EL (cell line): ENCODE measurements at regions not wholly inside any gene's neighbourhood (a gene's known extent, or its start where the extent isn't known, plus 50 kb on each side); places are given as distances from the start of the nearest gene placed in this dataset.

Source experiments
- DNase-seq: peaks from one replicate; pipeline ENCODE4 v3.0.0-alpha.2; 2016

DNA sequence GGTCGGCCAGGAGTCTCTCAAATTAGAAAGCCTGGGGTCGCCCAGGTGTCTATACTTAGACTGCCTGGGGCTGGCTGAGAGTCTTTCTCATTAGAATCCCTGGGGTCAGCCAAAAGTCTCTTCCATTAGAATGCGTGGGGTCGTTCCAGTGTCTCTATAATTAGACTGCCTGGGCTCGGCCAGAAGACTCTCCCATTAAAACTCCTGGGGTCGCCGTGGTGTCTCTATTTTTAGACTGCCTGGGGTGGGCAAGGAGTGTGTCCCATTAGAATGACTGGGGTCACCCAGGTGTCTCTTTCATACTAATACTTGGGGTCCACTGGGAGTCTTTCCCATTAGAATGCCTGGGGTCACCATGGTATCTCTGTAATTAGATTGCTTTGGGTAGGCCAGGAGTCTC, 2227.7 kb downstream of the TP53TG3F start:
- DNase-seq = no peak

DNA sequence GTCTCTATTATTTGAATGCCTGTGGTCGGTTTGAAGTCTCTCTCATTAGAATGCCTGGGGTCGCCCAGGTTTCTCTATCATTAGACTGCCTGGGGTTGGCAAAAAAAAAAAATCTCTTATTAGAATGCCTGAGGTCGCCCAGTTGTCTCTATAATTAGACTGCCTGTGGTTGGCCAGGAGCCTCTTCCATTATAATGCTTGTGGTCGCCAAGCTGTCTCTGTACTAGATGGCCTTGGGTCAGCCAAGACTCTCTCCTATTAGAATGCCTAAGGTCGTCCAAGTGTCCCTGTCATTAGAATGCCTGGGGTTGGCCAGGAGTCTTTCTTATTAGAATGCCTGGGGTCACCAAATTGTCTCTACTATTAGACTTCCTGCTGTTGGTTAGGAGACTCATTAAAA, 2228.4 kb downstream of the TP53TG3F start:
- DNase-seq = no peak

DNA sequence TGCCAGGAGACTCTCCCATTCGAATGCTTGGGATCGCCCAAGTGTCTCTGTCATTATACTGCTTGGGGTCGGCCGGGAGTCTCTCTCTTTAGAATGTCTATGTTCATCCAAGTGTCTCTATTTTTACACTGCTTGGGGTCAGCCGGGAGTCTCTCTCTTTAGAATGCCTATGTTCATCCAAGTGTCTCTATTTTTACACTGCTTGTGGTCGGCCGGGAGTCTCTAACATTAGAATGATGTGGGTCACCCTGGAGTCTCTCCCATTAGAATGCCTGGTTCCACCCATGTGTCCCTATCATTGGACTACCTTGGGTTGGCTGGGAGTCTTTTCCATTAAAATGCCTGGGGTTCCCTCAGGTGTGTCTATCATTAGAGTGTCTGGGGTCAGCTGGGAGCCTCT, 2230.4 kb downstream of the TP53TG3F start:
- DNase-seq = no peak

DNA sequence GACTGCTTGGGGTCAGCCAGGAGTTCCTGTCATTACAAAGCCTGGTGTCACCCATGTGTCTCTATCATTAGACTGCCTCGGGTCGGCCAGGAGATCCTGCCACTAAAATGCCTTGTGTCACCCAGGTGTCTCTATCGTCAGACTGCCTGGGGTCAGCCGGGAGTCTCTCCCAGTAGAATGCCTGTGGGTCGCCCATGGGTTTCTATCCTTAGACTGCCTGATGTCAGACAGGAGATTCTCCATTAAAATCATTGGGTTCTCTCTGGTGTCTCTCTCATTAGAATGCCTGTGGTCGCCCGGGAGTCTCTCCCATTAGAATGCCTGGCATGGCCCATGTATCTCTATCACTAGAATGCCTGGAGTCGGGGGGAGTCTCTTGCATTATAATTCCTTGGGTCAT, 2231.0 kb downstream of the TP53TG3F start:
- DNase-seq = no peak

DNA sequence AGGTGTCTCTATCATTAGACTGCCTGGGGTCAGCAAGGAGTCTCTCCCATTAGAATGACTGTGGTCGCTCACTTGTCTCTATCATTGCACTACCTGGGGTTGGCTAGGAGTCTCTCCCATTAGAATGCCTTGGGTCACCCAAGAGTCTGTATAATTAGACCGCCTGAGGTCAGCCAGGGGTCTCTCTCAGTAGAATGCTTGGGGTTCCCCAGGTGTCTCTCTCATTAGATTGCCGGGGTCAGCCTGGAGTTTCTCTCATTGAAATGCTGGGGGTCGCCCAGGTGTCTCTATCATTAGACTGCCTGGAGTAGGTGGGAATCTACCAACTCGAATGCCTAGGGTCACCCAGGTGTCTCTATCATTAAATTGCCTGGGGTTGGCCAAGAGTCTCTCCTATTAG, 2231.6 kb downstream of the TP53TG3F start:
- no peak for DNase-seq

DNA sequence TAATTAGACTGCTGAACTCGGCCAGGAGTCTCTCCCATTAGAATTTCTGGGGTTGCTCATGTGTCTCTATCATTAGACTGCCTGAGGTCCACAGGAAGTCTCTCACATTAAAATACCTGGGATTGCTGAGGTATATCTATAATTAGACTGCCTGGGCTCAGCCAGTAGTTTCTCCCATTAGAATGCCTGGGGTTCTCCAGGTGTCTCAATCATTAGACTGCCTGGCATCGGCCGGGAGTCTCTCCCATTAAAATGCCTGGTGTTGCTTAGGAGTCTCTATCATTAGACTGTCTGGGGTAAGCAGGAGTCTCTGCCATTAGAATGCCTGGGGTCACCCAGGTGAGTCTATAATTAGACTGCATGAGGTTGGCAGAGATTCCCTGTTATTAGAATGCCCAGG, 2233.4 kb downstream of the TP53TG3F start:
- no peak for DNase-seq

DNA sequence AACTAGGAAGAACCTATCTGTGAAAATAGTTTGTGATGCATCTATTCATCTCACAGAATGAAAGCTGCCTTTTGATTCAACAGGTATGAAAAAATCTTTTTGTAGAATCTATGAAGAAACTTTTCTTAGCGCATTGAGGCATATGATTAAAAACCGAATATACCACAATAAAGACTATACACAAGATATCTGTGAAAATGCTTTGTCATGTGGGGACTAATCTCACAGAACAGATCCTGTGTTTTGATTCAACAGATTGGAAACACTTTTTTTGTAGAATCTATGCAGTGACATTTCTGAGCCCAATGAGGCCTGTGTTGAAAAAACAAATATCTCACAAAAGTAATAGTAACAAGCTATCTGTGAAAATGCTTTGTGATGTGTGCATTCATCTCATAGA, 2247.5 kb downstream of the TP53TG3F start:
- no peak for DNase-seq

DNA sequence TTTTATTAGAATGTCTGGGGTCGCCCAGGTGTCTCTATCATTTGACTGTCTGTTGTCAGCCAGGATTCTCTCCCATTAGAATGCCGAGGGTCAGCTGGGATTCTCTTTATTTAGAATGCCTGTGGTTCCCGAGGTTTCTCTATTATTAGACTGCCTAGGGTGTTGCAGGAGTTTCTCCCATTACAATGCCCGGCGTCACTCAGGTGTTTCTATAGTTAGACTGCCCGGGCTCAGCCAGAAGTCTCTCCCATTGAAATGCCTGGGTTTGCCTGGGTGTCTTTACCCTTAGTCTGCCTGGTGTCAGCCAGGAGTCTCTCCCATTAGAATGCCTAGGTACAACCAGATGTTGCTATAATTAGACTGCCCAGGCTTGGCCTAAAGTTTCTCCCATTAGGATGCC, 2252.0 kb downstream of the TP53TG3F start:
- no peak for DNase-seq

DNA sequence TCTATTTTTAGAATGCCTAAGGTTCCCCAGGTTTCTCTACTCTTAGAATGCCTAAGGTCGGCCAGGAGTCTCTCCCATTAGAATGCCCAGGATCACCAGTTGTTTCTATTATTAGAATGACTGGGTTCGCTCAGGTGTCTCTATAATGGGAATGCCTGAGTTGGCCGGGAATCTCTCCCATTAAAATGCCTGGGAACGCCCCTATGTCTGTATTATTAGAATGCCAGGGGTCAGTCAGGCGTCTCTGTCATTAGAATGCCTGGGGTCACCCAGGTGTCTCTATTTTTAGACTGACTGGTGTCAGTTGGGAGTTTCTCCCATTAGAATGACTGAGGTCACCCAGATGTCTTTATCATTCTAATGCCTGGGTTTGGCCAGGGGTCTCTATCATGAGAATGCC, 2252.5 kb downstream of the TP53TG3F start:
- no peak for DNase-seq

DNA sequence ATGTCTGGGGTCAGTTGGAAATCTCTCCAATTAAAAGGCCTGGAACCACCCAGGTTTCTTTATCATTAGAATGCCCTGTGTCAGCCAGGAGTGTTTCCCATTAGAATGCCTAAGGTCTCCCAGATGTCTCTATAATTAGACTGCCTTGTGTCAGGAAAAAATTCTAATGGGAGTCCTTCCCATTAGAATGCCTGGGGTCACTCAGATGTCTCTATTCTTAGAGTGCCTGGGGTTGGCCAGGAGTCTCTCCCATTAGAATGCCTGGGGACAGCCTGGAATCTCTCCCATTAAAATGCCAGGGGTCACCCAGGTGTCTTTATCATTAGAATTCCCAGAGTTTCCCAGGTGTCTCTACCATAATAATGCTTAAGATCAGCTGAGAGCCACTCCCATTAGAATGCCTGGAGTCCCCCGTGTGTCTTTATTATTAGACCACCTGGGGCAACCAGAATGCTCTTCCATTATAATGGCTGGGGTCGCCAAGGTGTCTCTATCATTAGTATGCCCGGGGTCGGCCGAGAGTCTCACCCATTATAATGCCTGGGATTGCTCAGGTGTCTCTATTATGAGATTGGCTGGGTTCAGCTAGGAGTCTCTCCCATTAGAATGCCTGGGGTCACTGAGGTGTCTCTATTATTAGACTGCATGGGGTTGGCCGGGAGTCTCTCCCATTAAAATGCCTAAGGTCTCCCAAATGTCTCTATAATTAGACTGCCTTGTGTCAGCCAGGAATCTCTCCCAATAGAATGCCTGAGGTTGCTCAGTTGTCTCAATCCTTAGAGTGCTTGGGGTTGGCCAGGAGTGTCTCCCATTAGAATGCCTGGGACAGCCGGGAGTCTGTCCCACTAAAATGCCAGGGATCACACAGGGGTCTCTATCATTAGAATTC, 2254.6 kb downstream of the TP53TG3F start:
- DNase-seq = no peak

DNA sequence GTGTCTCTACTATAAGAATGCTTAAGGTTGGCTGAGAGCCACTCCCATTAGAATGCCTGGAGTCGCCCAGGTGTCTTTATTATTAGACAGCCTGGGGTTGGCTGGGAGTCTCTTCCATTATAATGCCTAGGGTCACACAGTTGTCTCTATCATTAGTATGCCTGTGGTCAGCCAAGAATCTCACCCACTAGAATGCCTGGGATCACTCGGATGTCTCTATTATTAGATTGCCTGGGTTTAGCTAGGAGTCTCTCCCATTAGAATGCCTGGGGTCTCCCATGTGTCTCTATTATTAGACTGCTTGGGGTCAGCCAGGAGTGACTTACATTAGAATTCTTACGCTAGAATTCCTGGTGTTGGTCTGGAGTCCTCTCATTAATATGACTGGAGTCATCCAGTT, 2255.3 kb downstream of the TP53TG3F start:
- no peak for DNase-seq

DNA sequence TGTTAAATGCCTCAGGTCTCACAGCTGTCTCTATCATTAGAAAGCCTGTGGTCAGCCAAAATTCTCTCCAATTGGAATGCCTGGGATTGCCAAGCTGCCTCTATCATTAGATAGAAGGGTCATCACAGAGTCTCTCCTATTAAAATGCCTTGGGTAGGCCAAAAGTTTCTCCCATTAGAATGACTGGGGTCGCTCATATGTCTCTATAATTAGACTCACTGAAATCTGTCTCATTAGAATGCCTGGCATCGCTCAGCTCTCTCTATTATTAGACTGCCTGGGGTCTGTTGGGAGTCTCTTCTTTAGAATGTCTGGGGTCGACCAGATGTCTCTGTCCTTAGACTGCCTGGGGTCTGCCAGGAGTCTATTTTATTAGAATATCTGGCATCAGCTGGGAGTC, 2265.1 kb downstream of the TP53TG3F start:
- no peak for DNase-seq

DNA sequence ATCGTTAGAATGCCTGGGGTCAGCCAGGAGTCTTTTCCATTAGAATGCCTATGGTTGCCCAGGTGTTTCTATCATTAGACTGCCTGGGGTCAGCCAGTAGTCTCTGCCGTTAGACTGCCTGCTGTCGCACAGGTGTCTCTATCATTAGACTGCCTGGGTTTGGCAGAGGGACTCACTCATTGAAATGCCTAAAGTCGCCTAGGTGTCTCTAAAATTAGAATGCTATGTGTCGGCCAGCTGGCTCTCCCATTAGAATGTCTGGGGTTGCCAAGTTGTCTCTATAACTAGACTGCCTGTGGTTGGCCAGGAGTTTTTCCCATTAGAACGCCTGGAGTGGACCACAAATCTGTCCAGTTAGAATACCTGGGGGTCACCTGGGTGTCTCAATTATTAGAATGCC, 2266.5 kb downstream of the TP53TG3F start:
- no peak for DNase-seq

DNA sequence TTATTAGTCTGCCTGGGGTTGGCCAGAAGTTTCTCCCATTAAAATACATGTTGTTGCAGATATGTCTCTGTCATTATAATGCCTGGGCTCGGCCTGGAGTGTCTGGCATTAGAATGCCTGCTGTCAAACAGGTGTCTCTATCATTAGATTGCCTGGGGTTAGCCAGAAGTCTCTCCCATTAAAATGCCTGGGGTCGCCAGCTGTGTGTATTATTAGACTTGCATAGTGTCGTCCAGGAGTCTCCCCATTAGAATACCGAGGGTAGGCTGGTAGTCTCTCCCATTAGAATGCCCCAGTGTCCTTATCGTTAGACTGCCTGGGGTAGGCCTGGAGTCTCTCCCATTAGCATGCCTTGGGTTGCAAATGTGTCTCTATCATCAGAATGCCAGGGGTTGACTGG, 2270.8 kb downstream of the TP53TG3F start:
- DNase-seq = no peak

DNA sequence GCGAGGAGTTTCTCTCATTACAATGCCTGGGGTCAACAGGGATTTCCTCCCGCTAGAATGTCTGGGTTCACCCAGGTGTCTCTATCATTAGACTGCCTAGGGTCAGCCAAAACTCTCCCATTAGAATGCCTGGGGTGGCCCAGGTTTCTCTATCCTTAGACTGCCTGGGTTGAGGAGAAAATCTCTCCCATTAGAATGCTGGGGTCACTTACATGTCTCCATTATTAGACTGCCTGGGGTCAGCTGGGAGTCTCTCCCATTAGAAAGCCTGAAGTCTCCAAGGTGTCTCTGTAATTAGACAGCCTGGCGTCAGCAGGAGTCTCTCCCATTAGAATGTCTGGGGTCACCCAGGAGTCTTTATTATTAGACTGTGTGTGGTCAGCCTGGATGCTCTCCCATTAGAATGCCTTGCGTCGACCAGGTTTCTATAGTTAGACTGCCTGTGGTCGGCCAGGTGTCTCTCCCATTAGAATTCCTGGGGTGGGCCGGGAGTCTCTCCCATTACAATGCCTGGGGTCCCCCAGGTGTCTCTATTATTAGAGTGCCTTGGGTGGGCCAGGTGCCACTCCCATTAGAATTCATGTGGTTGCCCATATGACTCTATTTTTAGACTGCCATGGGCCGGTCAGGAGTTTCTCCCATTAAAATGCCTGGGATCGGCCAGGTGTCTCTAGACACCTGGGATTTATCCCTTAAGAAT, 2272.1 kb downstream of the TP53TG3F start:
- no peak for DNase-seq

DNA sequence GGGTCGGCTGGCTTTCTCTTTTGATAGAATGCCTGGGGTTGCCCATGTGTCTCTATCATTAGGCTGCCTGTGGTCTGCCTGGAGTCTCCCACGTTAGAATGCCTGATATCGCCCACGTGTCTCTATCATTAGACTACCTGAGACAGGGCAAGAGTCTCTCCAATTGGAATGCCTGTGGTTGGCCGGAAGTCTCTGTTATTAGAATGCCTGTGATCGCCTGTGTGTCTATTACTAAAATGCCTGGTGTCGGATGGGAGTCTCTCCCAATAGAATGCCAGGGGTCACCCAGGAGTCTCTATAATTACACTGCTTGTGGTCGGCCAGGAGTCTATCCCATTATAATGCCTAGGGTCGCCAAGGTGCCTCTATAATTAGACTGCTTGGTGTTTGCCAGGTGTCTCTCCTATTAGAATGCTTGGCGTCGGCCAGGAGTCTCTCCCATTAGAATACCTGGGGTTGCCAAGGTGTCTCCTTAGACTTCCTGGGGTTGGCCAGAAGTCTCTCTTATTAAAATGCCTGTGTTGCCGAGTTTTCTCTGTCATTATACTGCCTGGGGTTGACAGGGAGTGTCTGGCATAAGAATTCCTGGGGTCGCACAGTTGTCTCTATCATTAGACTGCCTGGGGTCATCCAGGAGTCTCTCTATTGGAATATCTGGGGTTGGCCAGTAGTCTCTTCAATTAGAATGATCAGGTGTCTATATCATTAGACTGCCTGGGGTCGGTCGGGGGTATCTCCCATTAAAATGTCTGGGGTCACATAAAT, 2272.8 kb downstream of the TP53TG3F start:
- no peak for DNase-seq

DNA sequence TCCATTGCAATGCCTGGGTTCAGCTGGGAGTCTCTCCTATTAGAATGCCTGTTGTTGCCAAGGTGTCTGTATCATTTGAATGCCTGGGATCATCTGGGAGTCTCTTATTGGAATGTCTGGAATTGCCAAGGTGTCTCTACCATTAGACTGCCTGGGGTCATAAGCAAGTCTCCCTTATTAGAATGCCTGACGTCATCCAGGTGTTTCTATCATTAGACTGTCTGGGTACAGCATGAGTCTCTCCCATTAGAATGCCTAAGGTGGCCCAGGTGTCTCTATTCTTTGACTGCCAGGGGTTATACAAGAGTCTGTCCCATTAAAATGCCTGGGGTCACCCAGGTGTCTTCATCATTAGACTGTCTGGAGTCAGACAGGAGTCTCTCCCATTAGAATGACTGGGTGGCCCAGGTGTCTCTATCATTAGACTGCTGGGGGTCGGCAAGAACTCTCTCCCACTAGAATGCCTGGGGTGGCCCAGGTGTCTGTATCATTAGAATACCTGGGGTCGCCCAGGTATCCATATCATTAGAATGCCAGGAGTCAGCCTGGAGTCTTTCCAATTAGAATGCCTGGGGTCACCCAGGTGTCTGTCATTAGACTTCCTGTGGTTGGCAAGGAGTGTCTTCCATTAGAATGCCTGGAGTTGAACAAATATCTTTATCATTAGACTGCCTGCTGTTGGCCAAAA, 2274.0 kb downstream of the TP53TG3F start:
- DNase-seq = no peak

DNA sequence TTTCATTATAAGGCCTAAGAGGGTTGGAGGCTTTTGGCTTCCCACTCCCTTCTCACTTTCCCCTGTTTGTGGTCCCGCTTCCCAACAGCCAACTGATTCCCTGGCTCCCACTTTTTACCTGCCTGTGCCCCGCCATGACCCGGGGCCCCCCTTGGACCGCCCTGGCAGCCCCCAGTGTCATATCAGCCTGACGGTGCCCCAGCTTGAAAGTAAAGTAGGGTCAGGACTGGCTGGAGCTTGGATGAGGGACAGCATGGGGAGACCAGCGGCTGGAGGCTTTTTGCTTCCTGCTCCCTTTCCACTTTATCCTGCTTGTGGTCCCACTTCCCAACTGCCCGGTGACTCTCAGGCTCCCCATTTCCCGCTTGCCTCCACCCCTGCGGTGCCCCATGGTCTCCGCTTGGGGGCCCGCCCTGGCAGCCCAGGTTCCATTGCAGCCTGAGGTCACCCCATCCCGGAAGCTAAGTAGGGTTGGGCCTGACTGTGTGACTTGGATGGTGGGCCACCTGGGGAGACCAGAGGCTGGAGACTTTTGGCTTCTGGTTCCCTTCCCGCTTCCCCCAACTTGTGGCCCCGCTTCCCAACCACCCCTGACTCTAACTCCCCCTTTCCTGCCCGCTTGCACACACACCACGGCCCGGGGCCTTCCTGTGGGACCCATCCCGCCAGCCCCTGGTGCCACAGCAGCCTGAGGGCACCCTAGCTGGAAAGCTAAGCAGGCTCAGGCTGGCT, 2274.7 kb downstream of the TP53TG3F start:
- no peak for DNase-seq

DNA sequence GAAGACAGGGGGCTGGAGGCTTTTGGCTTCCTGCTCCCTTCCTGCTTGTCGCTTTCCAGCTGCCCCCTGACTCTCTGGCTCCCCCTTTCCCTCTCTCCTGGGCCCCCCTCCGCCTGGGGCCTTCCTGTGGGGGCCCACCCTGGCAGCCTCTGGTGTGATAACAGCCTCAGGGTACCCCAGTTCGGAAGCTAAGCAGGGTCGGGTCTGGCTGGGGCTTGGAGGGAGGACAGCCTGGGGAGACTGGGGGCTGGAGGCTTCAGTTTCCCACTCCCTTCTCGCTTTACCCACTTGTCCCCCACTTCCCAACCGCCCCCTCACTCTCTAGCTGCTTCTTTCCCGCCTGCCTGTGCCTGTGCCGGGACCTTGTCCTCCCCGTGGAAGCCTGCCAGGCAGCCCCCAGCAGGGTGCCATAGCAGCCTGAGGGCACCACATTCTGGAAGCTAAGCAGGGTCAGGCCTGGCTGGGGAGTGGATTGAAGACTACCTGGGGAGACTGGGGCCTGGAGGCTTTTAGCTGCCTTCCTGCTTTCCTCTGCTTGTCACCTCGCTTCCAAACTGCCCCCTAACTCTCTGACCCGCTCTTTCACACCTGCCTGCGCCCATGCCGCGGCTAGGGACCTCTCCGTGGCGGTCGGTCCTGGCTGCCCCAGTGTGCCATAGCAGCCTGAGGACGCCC, 2275.5 kb downstream of the TP53TG3F start:
- DNase-seq = no peak

DNA sequence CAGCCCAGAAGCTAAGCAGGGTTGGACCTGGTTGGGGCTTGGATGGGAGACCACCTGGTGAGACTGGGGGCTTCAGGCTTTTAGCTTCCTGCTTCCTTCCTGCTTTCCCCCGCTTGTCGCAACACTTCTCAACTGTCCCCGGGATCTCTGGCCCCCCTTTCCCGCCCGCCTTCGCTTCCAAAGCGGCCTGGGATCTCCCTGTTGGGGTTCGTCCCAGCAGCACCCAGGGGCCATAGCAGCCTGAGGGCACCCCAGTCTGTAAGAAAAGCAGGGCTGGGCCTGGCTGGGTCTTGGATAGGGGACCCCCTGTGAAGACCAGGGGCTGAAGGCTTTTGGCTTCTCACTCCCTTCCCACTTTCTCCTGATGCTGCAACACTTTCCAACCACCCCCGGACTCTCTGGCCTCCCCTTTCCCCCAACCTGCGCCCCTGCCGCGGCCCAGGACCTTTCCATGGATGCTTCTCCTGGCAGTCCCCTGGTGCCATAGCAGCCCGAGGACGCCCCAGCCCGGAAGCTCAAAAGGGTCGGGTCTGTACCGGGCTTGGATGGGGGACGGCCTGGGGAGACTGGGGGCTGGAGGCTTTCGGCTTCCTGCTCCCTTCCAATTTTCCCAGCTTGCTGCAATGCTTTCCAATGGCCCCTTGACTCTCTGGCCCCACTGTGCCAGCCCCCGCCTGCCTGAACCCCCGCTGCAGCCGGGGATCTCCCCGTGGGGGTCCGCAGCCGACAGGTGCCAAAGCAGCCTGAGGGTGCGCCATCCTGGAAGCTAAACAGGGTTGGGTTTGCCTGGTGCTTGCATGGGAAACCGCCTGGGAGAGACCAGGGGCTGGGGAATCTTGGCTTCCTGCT, 2276.2 kb downstream of the TP53TG3F start:
- no peak for DNase-seq

DNA sequence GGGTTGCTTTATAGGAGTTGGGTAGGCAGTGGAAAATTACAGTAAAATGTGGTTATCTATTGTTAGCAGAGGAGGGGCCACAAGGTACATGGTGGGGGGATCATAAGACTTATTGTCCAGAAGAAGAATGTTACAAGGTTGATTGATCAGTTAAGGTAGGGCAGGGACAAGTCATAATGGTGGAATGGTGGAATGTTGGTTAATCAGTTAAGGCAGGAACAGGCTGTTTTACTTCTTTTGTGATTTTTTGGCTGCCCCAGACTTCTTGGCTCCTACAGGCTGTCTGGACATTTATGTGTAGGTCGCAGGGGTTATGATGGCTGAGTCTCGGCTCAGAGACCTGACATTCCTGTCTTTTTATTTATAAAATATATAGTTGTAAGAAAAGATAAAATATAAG, 2277.1 kb downstream of the TP53TG3F start:
- no peak for DNase-seq
